GM12878 (cell line): ENCODE measurements at regions not wholly inside any gene's neighbourhood (a gene's known extent, or its start where the extent isn't known, plus 50 kb on each side); places are given as distances from the start of the nearest gene placed in this dataset.

Source experiments
- ATAC-seq: fragments of 200-7000 bp; cut with Tn5 transposase; 3 replicates; pipeline ENCODE4 v1.9.1; 2020; ENCODE audit warnings: mild to moderate bottlenecking, moderate library complexity
- BruUV-seq: library from RNA; stranded (reverse); fragments of 400-500 nt; replicated peaks from 2 replicates; lab custom pipeline; 2021; lab: Mats Ljungman, UMichigan
- CTCF ChIA-PET: fragments of 300-600 bp; sonication (Branson Sonifier 250); formaldehyde crosslinking; extraction: SDS; loops from one replicate; lab custom pipeline; 2021; ENCODE audit warnings: inconsistent platforms; lab: Yijun Ruan, JAX
- POLR2A ChIA-PET: fragments of 350-600 bp; formaldehyde crosslinking; extraction: SDS; loops from one replicate; lab custom pipeline; 2021; ENCODE audit warnings: inconsistent platforms; lab: Charles Lee
- RAD21 ChIA-PET: fragments of 300-600 bp; sonication (Branson Sonifier 250); formaldehyde crosslinking; loops from one replicate; lab custom pipeline; 2023; ENCODE audit warnings: antibody characterized with exemption; ENCODE audit not compliant: unreplicated experiment; lab: Charles Lee
- SMC1A ChIA-PET: fragments of 300-600 bp; sonication (Branson Sonifier 250); formaldehyde crosslinking; loops from one replicate; lab custom pipeline; 2023; ENCODE audit not compliant: unreplicated experiment, uncharacterized antibody; lab: Charles Lee
- DNase-seq: peaks from one replicate; pipeline ENCODE4 v3.0.0-alpha.2; 2011; ENCODE audit warnings: low read depth, low spot score
- FAIRE-seq: peaks from 3 replicates; lab custom pipeline; 2011; peaks lifted over from hg19 to GRCh38; lab: Jason Lieb, UNC
- H2AFZ ChIP-seq: 2 replicates; pipeline ENCODE4 v1.6.0; 2011; ENCODE audit warnings: low read depth, low read length, control low read depth; ENCODE audit not compliant: control insufficient read depth
- H3K27ac ChIP-seq: 2 replicates; pipeline ENCODE4 v1.5.1; 2011; ENCODE audit warnings: control low read depth; ENCODE audit not compliant: control insufficient read depth, insufficient read depth
- H3K27me3 ChIP-seq, 2 experiments: replicated peaks in 1 of 2; 2 replicates each; pipeline versions ENCODE4 v1.6.0 to v1.6.1; 2011; ENCODE audit warnings: low read length in 1 of 2; ENCODE audit not compliant: control insufficient read depth in 2 of 2, insufficient read depth in 2 of 2
- H3K36me3 ChIP-seq, 2 experiments: 2 replicates each; pipeline ENCODE4 v1.5.1; 2011; ENCODE audit warnings: low read length in 1 of 2; ENCODE audit not compliant: control insufficient read depth in 2 of 2, insufficient read depth in 2 of 2
- H3K4me1 ChIP-seq: 2 replicates; pipeline ENCODE4 v1.6.1; 2011; ENCODE audit warnings: mild to moderate bottlenecking, low read length, moderate library complexity, mixed read lengths; ENCODE audit not compliant: control insufficient read depth, insufficient read depth
- H3K4me2 ChIP-seq: 2 replicates; pipeline ENCODE4 v1.6.0; 2011; ENCODE audit warnings: control low read depth; ENCODE audit not compliant: control insufficient read depth, insufficient read depth
- H3K4me3 ChIP-seq: fragments of 200-600 bp; sonication (generic); 2 replicates; pipeline ENCODE4 v1.5.1; 2016
- H3K79me2 ChIP-seq: 2 replicates; pipeline ENCODE4 v1.6.0; 2011; ENCODE audit warnings: low read length; ENCODE audit not compliant: control insufficient read depth, insufficient read depth
- H3K9ac ChIP-seq: 2 replicates; pipeline ENCODE4 v1.8.0; 2011; ENCODE audit warnings: low read length, control low read depth, mixed read lengths; ENCODE audit not compliant: control insufficient read depth, insufficient read depth
- H3K9me3 ChIP-seq: replicated peaks from 3 replicates; pipeline ENCODE4 v1.5.1; 2011; ENCODE audit warnings: mild to moderate bottlenecking, low read length; ENCODE audit not compliant: control insufficient read depth, insufficient read depth
- H4K20me1 ChIP-seq: 2 replicates; pipeline ENCODE4 v1.6.0; 2011; ENCODE audit not compliant: control insufficient read depth, insufficient read depth
- CREB1 ChIP-seq: IDR thresholded peaks from 2 replicates; pipeline ENCODE4 v1.6.1; 2012; ENCODE audit warnings: low read depth, mild to moderate bottlenecking, inconsistent platforms
- CTCF ChIP-seq, 3 experiments: IDR thresholded peaks in 2 of 3; conservative IDR thresholded peaks in 1 of 3; 2 replicates each; pipeline ENCODE4 v1.5.1; 2011; ENCODE audit warnings: low read depth in 3 of 3, low read length in 3 of 3, mild to moderate bottlenecking in 3 of 3, control low read depth in 2 of 3, moderate library complexity in 2 of 3, inconsistent platforms in 1 of 3, mixed read lengths in 1 of 3; ENCODE audit not compliant: control insufficient read depth in 2 of 3, insufficient read depth in 1 of 3; ENCODE audit errors: extremely low read depth in 1 of 3
- ESRRA ChIP-seq: IDR thresholded peaks from 2 replicates; pipeline ENCODE4 v1.6.1; 2012; ENCODE audit warnings: mild to moderate bottlenecking, low read length, improper control_type of control experiment
- GABPA ChIP-seq: IDR thresholded peaks from 2 replicates; pipeline ENCODE4 v1.6.1; 2014; ENCODE audit warnings: antibody characterized with exemption, low read depth, mild to moderate bottlenecking, inconsistent platforms
- HCFC1 ChIP-seq: fragments of 150-350 bp; IDR thresholded peaks from 2 replicates; pipeline ENCODE4 v1.6.1; 2014; ENCODE audit warnings: low read length
- KAT2A ChIP-seq: conservative IDR thresholded peaks from 2 replicates; pipeline ENCODE4 v1.6.1; 2011; ENCODE audit warnings: low read depth, low read length; ENCODE audit not compliant: control insufficient read depth
- MEF2B ChIP-seq: fragments of 450-650 bp; IDR thresholded peaks from 2 replicates; pipeline ENCODE4 v1.6.1; 2018; ENCODE audit warnings: mild to moderate bottlenecking, moderate library complexity; ENCODE audit not compliant: partially characterized antibody, poor library complexity, severe bottlenecking
- POLR2AphosphoS5 ChIP-seq: IDR thresholded peaks from 2 replicates; pipeline ENCODE4 v1.6.1; 2011; ENCODE audit warnings: mild to moderate bottlenecking, low read length, inconsistent platforms
- RAD21 ChIP-seq: IDR thresholded peaks from 2 replicates; pipeline ENCODE4 v1.6.1; 2011; ENCODE audit warnings: mild to moderate bottlenecking, low read depth, low read length, moderate library complexity; ENCODE audit not compliant: insufficient read depth
- RB1 ChIP-seq: fragments of 450-650 bp; formaldehyde crosslinking; IDR thresholded peaks from 2 replicates; pipeline ENCODE4 v1.6.1; 2017; ENCODE audit warnings: mild to moderate bottlenecking, borderline replicate concordance
- SREBF1 ChIP-seq: IDR thresholded peaks from 2 replicates; pipeline ENCODE4 v1.6.1; 2012; ENCODE audit warnings: mild to moderate bottlenecking, low read length
- USF1 ChIP-seq: IDR thresholded peaks from 2 replicates; pipeline ENCODE4 v1.6.1; 2011; ENCODE audit warnings: borderline replicate concordance, low read depth, mild to moderate bottlenecking, moderate library complexity, mixed read lengths, low read length; ENCODE audit not compliant: insufficient read depth; ENCODE audit errors: extremely low read length
- YY1 ChIP-seq: IDR thresholded peaks from 2 replicates; pipeline ENCODE4 v1.6.1; 2011; ENCODE audit warnings: low read depth, mild to moderate bottlenecking, low read length
- ZNF207 ChIP-seq: fragments of 450-650 bp; IDR thresholded peaks from 2 replicates; pipeline ENCODE4 v1.6.1; 2014; ENCODE audit warnings: antibody characterized with exemption, mild to moderate bottlenecking, borderline replicate concordance
- ZNF622 ChIP-seq: fragments of 450-650 bp; IDR thresholded peaks from 2 replicates; pipeline ENCODE4 v1.6.1; 2017; ENCODE audit warnings: mild to moderate bottlenecking, inconsistent platforms
- WGBS: methylation state at CpG from one replicate; pipeline ENCODE4 v1.1.6; 2016; ENCODE audit warnings: low lambda C conversion rate; ENCODE audit not compliant: insufficient replicate concordance, insufficient coverage; ENCODE audit errors: missing lambda C conversion rate; 5-methylcytosine and 5-hydroxymethylcytosine counted together
- in situ Hi-C: fragments of 300-500 bp; cut with MboI; formaldehyde crosslinking; loops from 9 replicates; pipeline ENCODE4 v1.14.3; 2018; ENCODE audit warnings: mixed read lengths
- intact Hi-C: fragments of 100-400 bp; cut with micrococcal nuclease; formaldehyde crosslinking; loops from one replicate; pipeline ENCODE4 v1.14.2; 2022; ENCODE audit not compliant: unreplicated experiment

GRCh38 chr1:101652484-101652883 lies 344.2 kb downstream of the OLFM3 start:
- no TSS peak for BruUV-seq
- no peak overlapping the region for H3K4me2 ChIP-seq
- no peak for DNase-seq
- in situ Hi-C loops: no loop called here
- ChIA-PET POLR2A (no interaction called here), RAD21 (no interaction called here), CTCF (interaction anchor here (1.1 kb wide), 1 partner anchor 1862 kb away, joined by 3 read pairs; no protein-coding TSS in a partner anchor), SMC1A (no interaction called here)
- H3K36me3 ChIP-seq: no peaks in the 10 kb centered on the region
- H3K27ac ChIP-seq: no peak overlapping the region
- intact Hi-C loops: no loop called here
- no peak overlapping the region for H3K9ac ChIP-seq
- H3K79me2 ChIP-seq: no peaks in the 10 kb centered on the region
- FAIRE-seq: no peak
- H3K9me3 ChIP-seq: no peaks in the 10 kb centered on the region
- no peak overlapping the region for H2AFZ ChIP-seq
- H3K4me1 ChIP-seq: no peaks in the 10 kb centered on the region
- no peak overlapping the region for H3K4me3 ChIP-seq
- WGBS: 6% methylated on average over 3 of the region's 3 CpGs
- H4K20me1 ChIP-seq: no peaks in the 10 kb centered on the region
- no peaks in the 10 kb centered on the region for H3K27me3 ChIP-seq
- TF ChIP-seq CREB1 (no peak), RB1 (no peak), POLR2AphosphoS5 (no peak), YY1 (no peak), ZNF207 (no peak)
- ATAC-seq: no peak

- ChIA-PET CTCF (no interaction called here), POLR2A (no interaction called here), RAD21 (no interaction called here), SMC1A (no interaction called here)
- H3K4me2 ChIP-seq: no peak overlapping the region
- no peaks in the 10 kb centered on the region for H3K36me3 ChIP-seq
- no peaks in the 10 kb centered on the region for H3K27me3 ChIP-seq
- H3K4me1 ChIP-seq: no peaks in the 10 kb centered on the region
- H3K9ac ChIP-seq: no peak overlapping the region
- H2AFZ ChIP-seq: no peak overlapping the region
- H3K4me3 ChIP-seq: no peak overlapping the region
- ATAC-seq: no peak
- H3K79me2 ChIP-seq: no peaks in the 10 kb centered on the region
- FAIRE-seq: no peak
- DNase-seq: no peak
- H3K27ac ChIP-seq: no peak overlapping the region
- no peaks in the 10 kb centered on the region for H4K20me1 ChIP-seq
- intact Hi-C loops: no loop called here
- WGBS: 0% methylated on average over 3 of the region's 3 CpGs
- H3K9me3 ChIP-seq: no peaks in the 10 kb centered on the region
- BruUV-seq: no TSS peak
- in situ Hi-C loops: no loop called here
- TF ChIP-seq HCFC1 (no peak), RAD21 (peak; percentile 51; the same call in 1 of the 2 replicates), ESRRA (no peak), USF1 (no peak), SREBF1 (no peak), GABPA (no peak), MEF2B (no peak), ZNF622 (no peak), CTCF (IDR thresholded peaks at IDR 0.05 in 2 of 3, conservative IDR thresholded peaks at IDR 0.05 in 1 of 3; ENCODE audit: control insufficient read depth in 2 of 3, extremely low read depth in 1 of 3, insufficient read depth in 1 of 3, low read depth in 3 of 3, low read length in 3 of 3) (peak; percentile 32 to 34 (median 33); a peak in 5 of 6 replicates), KAT2A (no peak)
Observed at GRCh38 chr1:101653482-101653946, 343.2 kb downstream of the OLFM3 start.
